Karpas-422 (cell line): ENCODE measurements at regions not wholly inside any gene's neighbourhood (a gene's known extent, or its start where the extent isn't known, plus 50 kb on each side); places are given as distances from the start of the nearest gene placed in this dataset.

Source experiments
- DNase-seq: peaks from one replicate; pipeline ENCODE4 v3.0.0-alpha.2; 2015
- H2AFZ ChIP-seq: fragments of 200-600 bp; sonication (generic); 2 replicates; pipeline ENCODE4 v1.6.1; 2014; ENCODE audit warnings: antibody characterized with exemption, low read length, mixed read lengths
- H3K27ac ChIP-seq: fragments of 200-600 bp; sonication (generic); 2 replicates; pipeline ENCODE4 v1.5.1; 2014; ENCODE audit warnings: mild to moderate bottlenecking, low read length, moderate library complexity
- H3K27me3 ChIP-seq: fragments of 200-600 bp; sonication (generic); 2 replicates; pipeline ENCODE4 v1.6.1; 2014; ENCODE audit warnings: low read length, mixed read lengths
- H3K36me3 ChIP-seq: fragments of 200-600 bp; sonication (generic); 2 replicates; pipeline ENCODE4 v1.6.1; 2014; ENCODE audit warnings: low read length, mixed read lengths; ENCODE audit not compliant: insufficient read depth
- H3K4me1 ChIP-seq: fragments of 200-600 bp; sonication (generic); 2 replicates; pipeline ENCODE4 v1.6.1; 2014; ENCODE audit warnings: mild to moderate bottlenecking, low read length, mixed read lengths
- H3K4me2 ChIP-seq: fragments of 200-600 bp; sonication (generic); 2 replicates; pipeline ENCODE4 v1.6.1; 2014; ENCODE audit warnings: low read length, low read depth, mild to moderate bottlenecking; ENCODE audit not compliant: poor library complexity, severe bottlenecking
- H3K4me3 ChIP-seq: fragments of 200-600 bp; sonication (generic); 2 replicates; pipeline ENCODE4 v1.5.1; 2014; ENCODE audit warnings: mild to moderate bottlenecking, antibody characterized with exemption, low read length, mixed read lengths
- H3K79me2 ChIP-seq: fragments of 200-600 bp; sonication (generic); 2 replicates; pipeline ENCODE4 v1.6.1; 2014; ENCODE audit warnings: mild to moderate bottlenecking, low read length, mixed read lengths
- H3K9ac ChIP-seq: fragments of 200-600 bp; sonication (generic); 2 replicates; pipeline ENCODE4 v1.6.0; 2014; ENCODE audit warnings: low read length
- H3K9me2 ChIP-seq: fragments of 200-600 bp; sonication (generic), shearing (Covaris generic); replicated peaks from 2 replicates; pipeline ENCODE4 v1.6.0; 2014; ENCODE audit warnings: mild to moderate bottlenecking, low read length, moderate library complexity; ENCODE audit not compliant: insufficient read depth
- H3K9me3 ChIP-seq: fragments of 300-700, 200-600 bp; sonication (generic); 2 replicates; pipeline ENCODE4 v1.6.1; 2014; ENCODE audit warnings: low read length, mixed read lengths
- H4K20me1 ChIP-seq: fragments of 200-600 bp; sonication (generic); 2 replicates; pipeline ENCODE4 v1.6.1; 2014; ENCODE audit warnings: mild to moderate bottlenecking, antibody characterized with exemption, low read length, low read depth; ENCODE audit not compliant: insufficient read depth

DNA sequence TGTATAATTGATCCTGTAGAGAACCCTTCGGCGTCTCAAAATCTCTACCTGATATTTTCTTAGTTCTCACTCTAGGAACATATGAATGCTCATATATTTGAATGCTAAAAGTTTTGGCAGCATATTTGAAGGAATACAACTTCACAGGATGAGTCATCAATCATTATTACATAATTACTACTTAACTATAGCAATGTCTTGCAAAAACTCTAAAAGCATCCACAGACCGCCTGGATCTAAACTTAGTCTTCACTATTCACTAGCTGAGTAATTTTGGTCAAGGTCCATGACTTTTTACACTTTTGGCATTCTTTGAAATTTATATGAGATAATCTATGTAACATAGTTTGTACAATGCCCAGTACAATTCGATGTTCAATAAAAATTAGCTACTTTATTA, 194.7 kb downstream of the DTHD1 start:
- Histone ChIP-seq H2AFZ (no peak overlapping the region), H3K9me3 (no peaks in the 10 kb centered on the region; the same call in 1 of the 2 replicates), H4K20me1 (no peaks in the 10 kb centered on the region), H3K27ac (no peak overlapping the region), H3K4me3 (no peak overlapping the region), H3K4me2 (no peak overlapping the region), H3K27me3 (no peaks in the 10 kb centered on the region), H3K4me1 (no peaks in the 10 kb centered on the region), H3K9ac (no peak overlapping the region), H3K79me2 (no peaks in the 10 kb centered on the region), H3K36me3 (no peaks in the 10 kb centered on the region), H3K9me2 (peaks cover 6% of the 10 kb centered on the region; the same call in 1 of the 2 replicates)
- DNase-seq: no peak

DNA sequence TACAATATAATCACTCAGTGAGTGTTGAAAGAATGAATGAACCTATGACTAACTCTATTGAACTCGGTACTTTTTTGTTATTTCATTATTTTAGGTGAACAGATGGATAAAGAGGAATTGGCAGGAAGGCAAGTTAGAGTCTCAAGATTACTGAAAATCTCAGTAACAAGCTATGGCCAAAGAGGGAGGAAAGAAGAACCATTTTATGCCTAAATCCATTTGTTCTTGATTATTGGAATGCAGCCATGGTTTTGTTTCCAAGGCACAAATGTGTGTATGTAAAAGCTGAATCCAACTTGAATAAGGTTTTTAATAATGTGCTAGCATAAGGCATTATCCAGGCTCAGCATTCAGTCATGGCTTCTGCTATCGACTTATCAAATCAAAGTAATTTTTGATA, 196.4 kb downstream of the DTHD1 start:
- no peak overlapping the region for H2AFZ ChIP-seq
- DNase-seq: no peak

DNA sequence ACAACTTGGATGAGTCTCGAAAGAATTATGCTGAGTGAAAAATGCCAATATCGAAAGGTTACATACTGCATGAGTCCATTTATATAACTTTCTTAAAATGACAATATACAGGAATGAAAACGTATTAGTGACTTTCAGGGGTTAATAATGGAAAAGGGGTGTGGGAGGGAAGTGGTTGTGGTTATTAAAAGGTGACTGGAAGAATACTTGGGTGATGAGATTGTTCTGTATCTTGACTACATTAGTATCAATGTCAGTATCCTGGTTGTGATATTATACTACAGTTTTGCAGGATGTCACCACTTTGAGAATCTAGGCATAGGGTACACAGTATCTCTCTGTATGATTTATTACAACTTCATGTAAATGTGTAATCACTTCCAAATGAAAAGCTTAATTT, 204.5 kb downstream of the DTHD1 start:
- Histone ChIP-seq H3K4me2 (no peak overlapping the region), H3K4me1 (no peaks in the 10 kb centered on the region), H3K9me2 (no peaks in the 10 kb centered on the region), H3K27me3 (no peaks in the 10 kb centered on the region), H3K4me3 (no peak overlapping the region), H3K27ac (no peak overlapping the region), H3K9me3 (peaks cover 8% of the 10 kb centered on the region; the same call in 1 of the 2 replicates), H4K20me1 (no peaks in the 10 kb centered on the region), H3K79me2 (no peaks in the 10 kb centered on the region), H3K9ac (no peak overlapping the region), H2AFZ (no peak overlapping the region), H3K36me3 (no peaks in the 10 kb centered on the region)
- no peak for DNase-seq

More for the DNA sequence above, 196.4 kb downstream of the DTHD1 start:
- Histone ChIP-seq H3K9me2 (peaks cover 6% of the 10 kb centered on the region; the same call in 1 of the 2 replicates), H3K4me3 (no peak overlapping the region), H3K9ac (no peak overlapping the region), H3K4me1 (no peaks in the 10 kb centered on the region), H4K20me1 (no peaks in the 10 kb centered on the region), H3K79me2 (no peaks in the 10 kb centered on the region), H3K9me3 (no peaks in the 10 kb centered on the region; the same call in 1 of the 2 replicates), H3K4me2 (no peak overlapping the region), H3K36me3 (no peaks in the 10 kb centered on the region), H3K27ac (no peak overlapping the region), H3K27me3 (no peaks in the 10 kb centered on the region)

DNA sequence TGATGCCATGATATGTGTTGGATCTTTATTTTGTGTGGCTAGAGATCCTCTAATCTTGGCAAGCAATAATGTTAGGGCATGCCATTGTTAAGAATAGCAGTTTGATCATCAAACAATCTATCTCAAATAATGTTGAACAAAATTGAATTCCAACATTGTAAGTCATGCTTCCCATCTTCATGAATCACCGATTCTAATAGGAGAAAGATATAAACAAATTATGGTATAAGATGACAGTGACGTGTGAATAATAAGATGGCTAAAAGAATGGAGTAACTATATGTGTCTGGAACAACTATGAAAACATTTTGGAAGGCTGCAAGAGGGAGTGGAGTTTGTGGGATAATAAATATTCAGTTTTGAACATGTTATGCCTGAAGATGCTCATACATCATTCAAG, 208.4 kb downstream of the DTHD1 start:
- H3K9me3 ChIP-seq: no peaks in the 10 kb centered on the region; the same call in 1 of the 2 replicates
- DNase-seq: no peak
- no peaks in the 10 kb centered on the region for H3K9me2 ChIP-seq
- no peak overlapping the region for H3K27ac ChIP-seq
- H2AFZ ChIP-seq: no peak overlapping the region
- H3K36me3 ChIP-seq: no peaks in the 10 kb centered on the region
- no peaks in the 10 kb centered on the region for H3K27me3 ChIP-seq
- no peak overlapping the region for H3K4me3 ChIP-seq
- H3K4me2 ChIP-seq: no peak overlapping the region
- no peaks in the 10 kb centered on the region for H4K20me1 ChIP-seq
- H3K79me2 ChIP-seq: no peaks in the 10 kb centered on the region
- H3K9ac ChIP-seq: no peak overlapping the region
- no peaks in the 10 kb centered on the region for H3K4me1 ChIP-seq

DNA sequence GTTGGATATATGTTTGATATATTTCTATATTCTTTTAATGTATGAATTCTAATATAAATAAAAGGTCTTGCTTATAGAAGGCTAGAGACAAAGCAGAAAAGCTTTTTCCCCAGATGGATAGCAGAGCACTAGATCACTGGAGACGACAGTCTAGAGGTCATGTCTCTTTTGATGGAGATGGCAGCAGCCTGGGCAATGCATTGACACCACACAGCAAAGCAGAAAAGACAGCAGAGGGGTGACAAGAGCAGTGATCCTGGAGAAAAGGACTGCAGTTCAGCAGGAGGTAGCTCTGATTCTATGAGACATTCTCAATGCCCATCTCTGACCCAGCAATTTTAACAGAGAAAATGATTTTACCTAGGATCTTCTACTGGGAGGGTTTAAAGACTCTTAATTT, 210.6 kb downstream of the DTHD1 start:
- Histone ChIP-seq H3K9me3 (no peaks in the 10 kb centered on the region), H3K36me3 (no peaks in the 10 kb centered on the region), H3K79me2 (no peaks in the 10 kb centered on the region), H3K4me2 (no peak overlapping the region), H4K20me1 (no peaks in the 10 kb centered on the region), H3K4me1 (no peaks in the 10 kb centered on the region), H3K27ac (no peak overlapping the region), H3K27me3 (no peaks in the 10 kb centered on the region), H3K4me3 (no peak overlapping the region), H3K9me2 (no peaks in the 10 kb centered on the region; the same call in 1 of the 2 replicates), H3K9ac (no peak overlapping the region), H2AFZ (no peak overlapping the region)
- DNase-seq: no peak

DNA sequence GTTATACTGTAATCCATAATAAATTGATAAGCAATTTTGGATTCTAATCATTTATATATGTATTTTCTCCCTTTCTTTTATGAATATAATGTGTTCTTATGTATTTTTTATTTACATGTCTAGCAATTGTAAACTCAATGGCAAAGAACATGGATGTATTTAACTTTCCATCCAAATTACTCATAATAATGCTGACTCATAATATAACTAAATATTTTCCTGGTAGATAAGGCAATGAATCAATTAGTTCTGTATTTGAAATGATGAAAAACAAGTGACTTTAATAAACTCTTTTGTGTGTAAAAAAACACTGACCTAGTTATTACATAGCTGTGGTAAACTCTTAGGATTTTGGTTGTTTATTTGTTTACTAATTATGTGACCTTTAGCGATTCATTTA, 211.2 kb downstream of the DTHD1 start:
- no peaks in the 10 kb centered on the region for H3K36me3 ChIP-seq
- H4K20me1 ChIP-seq: no peaks in the 10 kb centered on the region
- H3K4me1 ChIP-seq: no peaks in the 10 kb centered on the region
- no peak overlapping the region for H3K4me2 ChIP-seq
- H3K9ac ChIP-seq: no peak overlapping the region
- H3K79me2 ChIP-seq: no peaks in the 10 kb centered on the region
- no peak overlapping the region for H3K4me3 ChIP-seq
- no peaks in the 10 kb centered on the region; the same call in 1 of the 2 replicates for H3K9me2 ChIP-seq
- H3K27me3 ChIP-seq: no peaks in the 10 kb centered on the region
- DNase-seq: no peak
- no peak overlapping the region for H3K27ac ChIP-seq
- no peaks in the 10 kb centered on the region for H3K9me3 ChIP-seq
- H2AFZ ChIP-seq: no peak overlapping the region

DNA sequence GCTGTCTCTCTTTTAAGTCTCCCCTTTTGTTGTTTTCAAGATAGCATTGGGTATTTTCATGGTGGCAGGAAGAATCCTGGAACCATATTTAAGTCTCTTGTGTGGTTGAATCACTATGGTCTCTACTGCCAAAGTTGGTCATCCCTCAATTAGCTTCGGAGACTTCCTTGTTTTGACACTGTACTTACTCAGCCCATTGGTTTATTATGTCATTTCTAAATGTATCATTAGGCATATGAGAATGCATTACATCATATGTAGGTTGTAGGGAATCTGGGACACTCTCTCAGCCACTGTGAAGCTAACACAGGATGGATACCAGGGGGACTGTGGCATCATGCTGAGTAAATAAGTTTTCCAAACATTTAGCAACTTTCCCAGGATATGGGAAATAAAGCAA, 211.8 kb downstream of the DTHD1 start:
- Histone ChIP-seq H3K9me2 (no peaks in the 10 kb centered on the region; the same call in 1 of the 2 replicates), H3K36me3 (no peaks in the 10 kb centered on the region), H2AFZ (no peak overlapping the region), H3K27ac (no peak overlapping the region), H3K4me3 (no peak overlapping the region), H3K79me2 (no peaks in the 10 kb centered on the region), H3K4me1 (no peaks in the 10 kb centered on the region), H4K20me1 (no peaks in the 10 kb centered on the region), H3K9ac (no peak overlapping the region), H3K27me3 (no peaks in the 10 kb centered on the region), H3K4me2 (no peak overlapping the region), H3K9me3 (no peaks in the 10 kb centered on the region)
- DNase-seq: no peak

DNA sequence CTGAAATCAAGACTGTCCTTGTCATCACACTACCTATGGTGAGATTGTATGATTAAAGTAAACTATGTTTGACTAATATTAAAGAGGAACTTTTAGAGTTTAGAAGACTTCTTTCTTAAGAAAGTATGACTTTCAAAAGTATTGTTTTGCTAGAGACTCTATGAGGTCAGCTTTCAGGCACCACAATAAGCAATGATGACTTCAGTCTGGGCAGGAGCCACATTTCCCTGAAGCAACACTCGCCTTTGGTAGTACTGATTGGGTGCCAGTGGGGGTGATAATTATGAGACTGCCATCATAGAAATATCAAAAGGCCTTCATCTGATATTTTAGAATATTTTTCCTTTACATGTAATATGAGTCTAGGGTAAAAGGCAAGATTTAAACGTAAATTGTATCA, 212.6 kb downstream of the DTHD1 start:
- H3K9me2 ChIP-seq: no peaks in the 10 kb centered on the region; the same call in 1 of the 2 replicates
- no peak overlapping the region for H3K4me3 ChIP-seq
- H2AFZ ChIP-seq: no peak overlapping the region
- no peaks in the 10 kb centered on the region for H3K79me2 ChIP-seq
- no peaks in the 10 kb centered on the region for H4K20me1 ChIP-seq
- no peak overlapping the region for H3K9ac ChIP-seq
- no peaks in the 10 kb centered on the region for H3K27me3 ChIP-seq
- no peak overlapping the region for H3K4me2 ChIP-seq
- H3K36me3 ChIP-seq: no peaks in the 10 kb centered on the region
- H3K4me1 ChIP-seq: no peaks in the 10 kb centered on the region
- no peak overlapping the region for H3K27ac ChIP-seq
- H3K9me3 ChIP-seq: no peaks in the 10 kb centered on the region; the same call in 1 of the 2 replicates
- no peak for DNase-seq

DNA sequence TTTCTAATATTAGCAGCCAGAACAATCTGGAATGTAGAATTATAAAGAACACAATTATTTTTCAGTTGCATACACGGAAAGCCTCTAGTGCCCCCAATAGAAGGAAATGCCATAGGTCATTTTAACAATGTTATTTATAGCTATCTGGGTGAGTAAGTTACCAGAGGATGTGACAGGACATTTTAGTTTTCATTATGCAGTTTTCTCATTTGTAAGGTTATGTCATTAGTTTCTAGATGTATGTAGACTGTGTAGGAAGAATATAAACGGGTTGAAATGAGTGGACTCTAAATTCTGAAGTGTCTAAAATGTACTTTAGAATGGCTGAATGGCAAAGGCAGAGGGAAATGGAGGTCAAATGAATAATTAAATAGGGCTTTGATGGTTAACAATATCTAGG, 213.3 kb downstream of the DTHD1 start:
- H2AFZ ChIP-seq: no peak overlapping the region
- no peaks in the 10 kb centered on the region for H3K79me2 ChIP-seq
- no peaks in the 10 kb centered on the region; the same call in 1 of the 2 replicates for H3K9me2 ChIP-seq
- no peaks in the 10 kb centered on the region for H3K36me3 ChIP-seq
- H4K20me1 ChIP-seq: no peaks in the 10 kb centered on the region
- DNase-seq: no peak
- H3K4me1 ChIP-seq: no peaks in the 10 kb centered on the region
- H3K27me3 ChIP-seq: no peaks in the 10 kb centered on the region
- no peak overlapping the region for H3K4me3 ChIP-seq
- no peak overlapping the region for H3K4me2 ChIP-seq
- H3K9me3 ChIP-seq: no peaks in the 10 kb centered on the region; the same call in 1 of the 2 replicates
- no peak overlapping the region for H3K9ac ChIP-seq
- H3K27ac ChIP-seq: no peak overlapping the region
